ENCODE measurements at regions not wholly inside any gene's neighbourhood (a gene's known extent, or its start where the extent isn't known, plus 50 kb on each side); places are given as distances from the start of the nearest gene placed in this dataset.

- TF ChIP-seq CTCF (IDR thresholded peaks at IDR 0.05; ENCODE audit: low read length, missing control alignments): no peak
- DNase-seq (ENCODE audit: low read depth): peak; percentile 35
- H3K4me3 ChIP-seq (replicated peaks; ENCODE audit: low read depth, low read length): no peak overlapping the region
These were observed 690.9 kb upstream of the FBXO33 start for GRCh38 chr14:40122968-40123648.

GRCh38 chr14:40119765-40120164 lies 687.5 kb upstream of the FBXO33 start:
- TF ChIP-seq CTCF (IDR thresholded peaks at IDR 0.05; ENCODE audit: low read length, missing control alignments): no peak
- DNase-seq (ENCODE audit: low read depth): no peak
- no peak overlapping the region for H3K4me3 ChIP-seq (replicated peaks; ENCODE audit: low read depth, low read length)

- no peak for DNase-seq (ENCODE audit: low read depth)
- TF ChIP-seq CTCF (IDR thresholded peaks at IDR 0.05; ENCODE audit: low read length, missing control alignments): no peak
- no peak overlapping the region for H3K4me3 ChIP-seq (replicated peaks; ENCODE audit: low read depth, low read length)
These were observed 687.1 kb upstream of the FBXO33 start for GRCh38 chr14:40119321-40119720.

- DNase-seq (ENCODE audit: low read depth): no peak
- H3K4me3 ChIP-seq (replicated peaks; ENCODE audit: low read depth, low read length): no peak overlapping the region
- no peak for TF ChIP-seq CTCF (IDR thresholded peaks at IDR 0.05; ENCODE audit: low read length, missing control alignments)
These were observed 683.4 kb upstream of the FBXO33 start for GRCh38 chr14:40115583-40115982.

GRCh38 chr14:40113671-40114070 lies 681.4 kb upstream of the FBXO33 start:
- no peak overlapping the region for H3K4me3 ChIP-seq (replicated peaks; ENCODE audit: low read depth, low read length)
- no peak for DNase-seq (ENCODE audit: low read depth)
- TF ChIP-seq CTCF (IDR thresholded peaks at IDR 0.05; ENCODE audit: low read length, missing control alignments): no peak

- TF ChIP-seq CTCF (IDR thresholded peaks at IDR 0.05; ENCODE audit: low read length, missing control alignments): no peak
- no peak overlapping the region for H3K4me3 ChIP-seq (replicated peaks; ENCODE audit: low read depth, low read length)
- DNase-seq (ENCODE audit: low read depth): no peak
These were observed 668.4 kb upstream of the FBXO33 start for GRCh38 chr14:40100544-40101196.

GRCh38 chr14:40099316-40099715 lies 667.1 kb upstream of the FBXO33 start:
- DNase-seq (ENCODE audit: low read depth): no peak
- H3K4me3 ChIP-seq (replicated peaks; ENCODE audit: low read depth, low read length): no peak overlapping the region
- no peak for TF ChIP-seq CTCF (IDR thresholded peaks at IDR 0.05; ENCODE audit: low read length, missing control alignments)
